Activated T-helper 9 cell treated with anti-CD3 and anti-CD28 coated beads, Interleukin-2, amount 50 U/mL, for 16 hours (primary cell): ENCODE measurements at regions not wholly inside any gene's neighbourhood (a gene's known extent, or its start where the extent isn't known, plus 50 kb on each side); places are given as distances from the start of the nearest gene placed in this dataset.

Experiments
- DNase-seq: peaks from one replicate; pipeline ENCODE4 v3.0.0-alpha.2; 2020; ENCODE audit warnings: low read depth

- DNase-seq, result no peak
Observed at GRCh38 chr5:109531262-109531661, 121.5 kb upstream of the PJA2 start.

- DNase-seq, result no peak
Observed at GRCh38 chr5:109529987-109530386, 120.2 kb upstream of the PJA2 start.

GRCh38 chr5:109529520-109529919, 119.7 kb upstream of the PJA2 start:
- no peak for DNase-seq

- no peak for DNase-seq
Observed at GRCh38 chr5:109524555-109524954, 114.8 kb upstream of the PJA2 start.

GRCh38 chr5:109524026-109524425, 114.3 kb upstream of the PJA2 start:
- DNase-seq, result no peak

GRCh38 chr5:109522404-109522803, 112.6 kb upstream of the PJA2 start:
- DNase-seq, result no peak

- DNase-seq, result no peak
Observed at GRCh38 chr5:109519416-109519815, 109.6 kb upstream of the PJA2 start.

- no peak for DNase-seq
Observed at GRCh38 chr5:109516390-109516789, 106.6 kb upstream of the PJA2 start.

- no peak for DNase-seq
Observed at GRCh38 chr5:109511980-109512734, 102.4 kb upstream of the PJA2 start.

- no peak for DNase-seq
Observed at GRCh38 chr5:109506556-109506955, 96.8 kb upstream of the PJA2 start.

- DNase-seq, result no peak
Observed at GRCh38 chr5:109496112-109496511, 86.3 kb upstream of the PJA2 start.

- no peak for DNase-seq
Observed at GRCh38 chr5:109487753-109488420, 78.1 kb upstream of the PJA2 start.

GRCh38 chr5:109486200-109486804, 76.5 kb upstream of the PJA2 start:
- no peak for DNase-seq

- no peak for DNase-seq
Observed at GRCh38 chr5:109485030-109485429, 75.3 kb upstream of the PJA2 start.

GRCh38 chr5:109484597-109484996, 74.8 kb upstream of the PJA2 start:
- DNase-seq, result no peak

GRCh38 chr5:109483395-109483971, 73.7 kb upstream of the PJA2 start:
- DNase-seq, result no peak

GRCh38 chr5:109482748-109483147, 73.0 kb upstream of the PJA2 start:
- DNase-seq, result no peak

- no peak for DNase-seq
Observed at GRCh38 chr5:109479260-109479860, 69.6 kb upstream of the PJA2 start.

- DNase-seq, result no peak
Observed at GRCh38 chr5:109478830-109479229, 69.1 kb upstream of the PJA2 start.

GRCh38 chr5:109476292-109476691, 66.5 kb upstream of the PJA2 start:
- no peak for DNase-seq

- DNase-seq, result no peak
Observed at GRCh38 chr5:109469896-109470662, 60.3 kb upstream of the PJA2 start.
